IMR-90 (cell line): ENCODE measurements at regions not wholly inside any gene's neighbourhood (a gene's known extent, or its start where the extent isn't known, plus 50 kb on each side); places are given as distances from the start of the nearest gene placed in this dataset.

ENCODE experiments used
- CEBPB ChIP-seq: IDR thresholded peaks from 2 replicates; pipeline ENCODE4 v1.6.1; 2012; ENCODE audit warnings: low read depth, low read length, improper control_type of control experiment
- CHD1 ChIP-seq: IDR thresholded peaks from 2 replicates; pipeline ENCODE4 v1.6.1; 2012; ENCODE audit warnings: low read depth, low read length, improper control_type of control experiment
- ELK1 ChIP-seq: fragments of 150-350 bp; IDR thresholded peaks from 2 replicates; pipeline ENCODE4 v1.6.1; 2016; ENCODE audit warnings: low read depth, mild to moderate bottlenecking, low read length, moderate library complexity, borderline replicate concordance
- MAFK ChIP-seq: IDR thresholded peaks from 2 replicates; pipeline ENCODE4 v1.6.1; 2012; ENCODE audit warnings: low read depth, low read length, improper control_type of control experiment
- MXI1 ChIP-seq: IDR thresholded peaks from 2 replicates; pipeline ENCODE4 v1.6.1; 2012; ENCODE audit warnings: low read depth, mild to moderate bottlenecking, low read length, moderate library complexity, borderline replicate concordance
- NFE2L2 ChIP-seq: fragments of 150-350 bp; IDR thresholded peaks from 2 replicates; pipeline ENCODE4 v1.6.1; 2016; ENCODE audit warnings: low read depth, mild to moderate bottlenecking, low read length
- POLR2A ChIP-seq: IDR thresholded peaks from 2 replicates; pipeline ENCODE4 v1.6.1; 2012; ENCODE audit warnings: mild to moderate bottlenecking, low read depth, low read length
- RAD21 ChIP-seq: IDR thresholded peaks from 2 replicates; pipeline ENCODE4 v1.6.1; 2012; ENCODE audit warnings: low read length, improper control_type of control experiment
- RCOR1 ChIP-seq: IDR thresholded peaks from 2 replicates; pipeline ENCODE4 v1.6.1; 2012; ENCODE audit warnings: mild to moderate bottlenecking, low read length, improper control_type of control experiment; ENCODE audit not compliant: insufficient replicate concordance
- RFX5 ChIP-seq: IDR thresholded peaks from 2 replicates; pipeline ENCODE4 v1.8.0; 2012; ENCODE audit warnings: low read depth, mild to moderate bottlenecking, low read length, moderate library complexity
- SMC3 ChIP-seq: fragments of 150-350 bp; IDR thresholded peaks from 2 replicates; pipeline ENCODE4 v1.6.1; 2016; ENCODE audit warnings: low read depth, mild to moderate bottlenecking, antibody characterized with exemption, low read length, moderate library complexity
- USF2 ChIP-seq: fragments of 150-350 bp; IDR thresholded peaks from 2 replicates; pipeline ENCODE4 v1.6.1; 2017; ENCODE audit warnings: mild to moderate bottlenecking, antibody characterized with exemption, low read length, low read depth
- TF ChIP-seq, protein P1 (sequence below): conservative IDR thresholded peaks from 2 replicates; pipeline ENCODE4 v1.5.1; 2012; ENCODE audit warnings: mild to moderate bottlenecking, low read depth, low read length, improper control_type of control experiment

GRCh38 chr18:32552421-32553030 lies 81.8 kb upstream of the GAREM1 start:
- TF ChIP-seq, protein P1, sequence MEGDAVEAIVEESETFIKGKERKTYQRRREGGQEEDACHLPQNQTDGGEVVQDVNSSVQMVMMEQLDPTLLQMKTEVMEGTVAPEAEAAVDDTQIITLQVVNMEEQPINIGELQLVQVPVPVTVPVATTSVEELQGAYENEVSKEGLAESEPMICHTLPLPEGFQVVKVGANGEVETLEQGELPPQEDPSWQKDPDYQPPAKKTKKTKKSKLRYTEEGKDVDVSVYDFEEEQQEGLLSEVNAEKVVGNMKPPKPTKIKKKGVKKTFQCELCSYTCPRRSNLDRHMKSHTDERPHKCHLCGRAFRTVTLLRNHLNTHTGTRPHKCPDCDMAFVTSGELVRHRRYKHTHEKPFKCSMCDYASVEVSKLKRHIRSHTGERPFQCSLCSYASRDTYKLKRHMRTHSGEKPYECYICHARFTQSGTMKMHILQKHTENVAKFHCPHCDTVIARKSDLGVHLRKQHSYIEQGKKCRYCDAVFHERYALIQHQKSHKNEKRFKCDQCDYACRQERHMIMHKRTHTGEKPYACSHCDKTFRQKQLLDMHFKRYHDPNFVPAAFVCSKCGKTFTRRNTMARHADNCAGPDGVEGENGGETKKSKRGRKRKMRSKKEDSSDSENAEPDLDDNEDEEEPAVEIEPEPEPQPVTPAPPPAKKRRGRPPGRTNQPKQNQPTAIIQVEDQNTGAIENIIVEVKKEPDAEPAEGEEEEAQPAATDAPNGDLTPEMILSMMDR: peak; percentile 78
- peak; percentile 79 for TF ChIP-seq RAD21
- no peak for TF ChIP-seq POLR2A
- TF ChIP-seq SMC3: peak; percentile 91
- no peak for TF ChIP-seq RFX5
- no peak for TF ChIP-seq USF2
- TF ChIP-seq ELK1: no peak
- TF ChIP-seq CHD1: no peak
- no peak for TF ChIP-seq MAFK
- no peak for TF ChIP-seq MXI1
- TF ChIP-seq CEBPB: no peak
- TF ChIP-seq RCOR1: no peak
- no peak for TF ChIP-seq NFE2L2
